Sigmoid colon (tissue), 6 donors: ENCODE measurements at regions not wholly inside any gene's neighbourhood (a gene's known extent, or its start where the extent isn't known, plus 50 kb on each side); places are given as distances from the start of the nearest gene placed in this dataset.
"Not testable (repeated sequence)": the region's sequence is repeated elsewhere in the genome, so short reads cannot be mapped to it uniquely, and the experiment has no call there.

Source experiments
- DNase-seq: peaks from one replicate; pipeline ENCODE4 v3.0.0-alpha.2; 2019
- H3K27ac ChIP-seq, 4 donors: fragments of 200-600 bp; sonication (generic); one replicate each; pipeline ENCODE4 v1.5.1; 2016 to 2019; ENCODE audit warnings: mild to moderate bottlenecking in 1 of 4
- H3K27me3 ChIP-seq, 3 donors: fragments of 200-600 bp; sonication (generic); one replicate each; pipeline ENCODE4 v1.5.1; 2019; ENCODE audit warnings: mild to moderate bottlenecking in 1 of 3
- H3K36me3 ChIP-seq, 4 donors: fragments of 200-600 bp; sonication (generic); one replicate each; pipeline ENCODE4 v1.5.1; 2016 to 2019
- H3K4me1 ChIP-seq, 4 donors: fragments of 200-600 bp; sonication (generic); one replicate each; pipeline ENCODE4 v1.5.1; 2017 to 2019
- H3K4me3 ChIP-seq, 4 donors: fragments of 200-600 bp; sonication (generic); one replicate each; pipeline ENCODE4 v1.5.1; 2017 to 2019; ENCODE audit warnings: mild to moderate bottlenecking in 2 of 4, moderate library complexity in 1 of 4
- H3K9me3 ChIP-seq, 4 donors: fragments of 200-600 bp in 3 of 4; sonication (generic) in 3 of 4; one replicate each; pipeline versions ENCODE4 v1.5.1 to v1.6.1; 2013 to 2019
- EP300 ChIP-seq, 4 donors: sonication (generic); formaldehyde crosslinking; IDR thresholded peaks; one replicate each; pipeline ENCODE4 v1.6.1; 2017; ENCODE audit warnings: antibody characterized with exemption in 4 of 4
- POLR2A ChIP-seq, 2 donors: fragments of 450-650 bp; IDR thresholded peaks; one replicate each; pipeline ENCODE4 v1.6.1; 2016; ENCODE audit warnings: antibody characterized with exemption in 2 of 2, mild to moderate bottlenecking in 2 of 2, moderate library complexity in 2 of 2
- POLR2AphosphoS5 ChIP-seq, 4 donors: sonication (generic); formaldehyde crosslinking; IDR thresholded peaks; one replicate each; pipeline ENCODE4 v1.6.1; 2017; ENCODE audit warnings: antibody characterized with exemption in 4 of 4
- WGBS, 2 donors: extraction: QIAGEN DNeasy Blood & Tissue Kit; methylation state at CpG; one replicate each; pipeline ENCODE4 v1.1.7; 2013; 5-methylcytosine and 5-hydroxymethylcytosine counted together
- intact Hi-C: fragments of 100-400 bp; cut with DNase I; formaldehyde crosslinking; loops from one replicate; pipeline ENCODE4 v1.15.1; 2023
- TF ChIP-seq, protein P1 (sequence below), 4 experiments: fragments of 450-650 bp in 3 of 4; fragments of 200-600 bp in 1 of 4; IDR thresholded peaks; one replicate each; pipeline ENCODE4 v1.5.1; 2016 to 2019; ENCODE audit warnings: antibody characterized with exemption in 4 of 4, mild to moderate bottlenecking in 3 of 4, moderate library complexity in 2 of 4
- donor health status: healthy with polysubstance abuse.
- donor health status: healthy.

GRCh38 chr6:82622461-82622860, 258.8 kb downstream of the TPBG start:
- no peak for DNase-seq
- H3K9me3 ChIP-seq, result no peaks in the 10 kb centered on the region
- H3K36me3 ChIP-seq, result no peaks in the 10 kb centered on the region
- intact Hi-C loops, result no loop called here
- TF ChIP-seq POLR2A (IDR thresholded peaks at IDR 0.05) (no peak), POLR2AphosphoS5 (IDR thresholded peaks at IDR 0.05) (no peak), EP300 (IDR thresholded peaks at IDR 0.05) (no peak)
- TF ChIP-seq, protein P1, sequence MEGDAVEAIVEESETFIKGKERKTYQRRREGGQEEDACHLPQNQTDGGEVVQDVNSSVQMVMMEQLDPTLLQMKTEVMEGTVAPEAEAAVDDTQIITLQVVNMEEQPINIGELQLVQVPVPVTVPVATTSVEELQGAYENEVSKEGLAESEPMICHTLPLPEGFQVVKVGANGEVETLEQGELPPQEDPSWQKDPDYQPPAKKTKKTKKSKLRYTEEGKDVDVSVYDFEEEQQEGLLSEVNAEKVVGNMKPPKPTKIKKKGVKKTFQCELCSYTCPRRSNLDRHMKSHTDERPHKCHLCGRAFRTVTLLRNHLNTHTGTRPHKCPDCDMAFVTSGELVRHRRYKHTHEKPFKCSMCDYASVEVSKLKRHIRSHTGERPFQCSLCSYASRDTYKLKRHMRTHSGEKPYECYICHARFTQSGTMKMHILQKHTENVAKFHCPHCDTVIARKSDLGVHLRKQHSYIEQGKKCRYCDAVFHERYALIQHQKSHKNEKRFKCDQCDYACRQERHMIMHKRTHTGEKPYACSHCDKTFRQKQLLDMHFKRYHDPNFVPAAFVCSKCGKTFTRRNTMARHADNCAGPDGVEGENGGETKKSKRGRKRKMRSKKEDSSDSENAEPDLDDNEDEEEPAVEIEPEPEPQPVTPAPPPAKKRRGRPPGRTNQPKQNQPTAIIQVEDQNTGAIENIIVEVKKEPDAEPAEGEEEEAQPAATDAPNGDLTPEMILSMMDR (IDR thresholded peaks at IDR 0.05), result no peak
- H3K4me1 ChIP-seq, result no peaks in the 10 kb centered on the region
- no peak overlapping the region for H3K4me3 ChIP-seq
- no peaks in the 10 kb centered on the region for H3K27me3 ChIP-seq
- no peak overlapping the region for H3K27ac ChIP-seq

GRCh38 chr6:82624251-82624650, 260.6 kb downstream of the TPBG start:
- Histone ChIP-seq H3K9me3 (no peaks in the 10 kb centered on the region), H3K4me3 (no peak overlapping the region), H3K36me3 (no peaks in the 10 kb centered on the region), H3K27me3 (no peaks in the 10 kb centered on the region), H3K27ac (no peak overlapping the region), H3K4me1 (no peaks in the 10 kb centered on the region)
- 84 to 85% methylated on average over 3 of the region's 3 CpGs for WGBS, 2 donors
- TF ChIP-seq, protein P1 (IDR thresholded peaks at IDR 0.05), result no peak
- TF ChIP-seq EP300 (IDR thresholded peaks at IDR 0.05) (no peak), POLR2AphosphoS5 (IDR thresholded peaks at IDR 0.05) (no peak)
- no peak for DNase-seq
- intact Hi-C loops, result no loop called here

- H3K27ac ChIP-seq, H3K36me3 ChIP-seq, H3K27me3 ChIP-seq, H3K4me1 ChIP-seq, intact Hi-C loops, DNase-seq, H3K9me3 ChIP-seq, H3K4me3 ChIP-seq: not testable (repeated sequence)
- WGBS, 2 donors, result 84 to 87% methylated on average over 2 of the region's 2 CpGs
Measured at GRCh38 chr6:82626946-82627345, 263.3 kb downstream of the TPBG start.

- Histone ChIP-seq H3K27ac (no peak overlapping the region), H3K9me3 (no peaks in the 10 kb centered on the region), H3K36me3 (no peaks in the 10 kb centered on the region), H3K4me3 (no peak overlapping the region), H3K27me3 (no peaks in the 10 kb centered on the region), H3K4me1 (no peaks in the 10 kb centered on the region)
- DNase-seq, result no peak
- intact Hi-C loops, result no loop called here
- TF ChIP-seq, protein P1 (IDR thresholded peaks at IDR 0.05), result no peak
- TF ChIP-seq POLR2A (IDR thresholded peaks at IDR 0.05) (no peak), POLR2AphosphoS5 (IDR thresholded peaks at IDR 0.05) (no peak), EP300 (IDR thresholded peaks at IDR 0.05) (no peak)
- 74 to 88% methylated on average over 3 of the region's 3 CpGs for WGBS, 2 donors
Measured at GRCh38 chr6:82629921-82630320, 266.3 kb downstream of the TPBG start.

DNA sequence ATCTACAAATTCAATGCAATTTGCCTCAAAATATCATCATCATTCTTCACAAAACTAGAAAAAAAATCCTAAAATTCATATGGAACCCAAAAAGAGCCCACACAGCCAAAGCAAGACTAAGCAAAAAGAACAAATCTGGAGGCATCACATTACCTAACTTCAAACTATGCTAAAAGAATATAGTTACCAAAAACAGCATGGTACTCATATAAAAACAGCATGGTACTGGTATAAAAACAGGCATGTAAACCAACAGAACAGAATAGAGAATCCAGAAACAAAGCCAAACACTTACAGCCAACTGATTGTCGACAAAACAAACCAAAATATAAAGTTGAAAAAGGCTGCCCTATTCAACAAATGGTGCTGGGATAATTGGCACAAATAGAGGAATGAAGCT, 278.1 kb downstream of the TPBG start:
- Histone ChIP-seq H3K27me3 (no peaks in the 10 kb centered on the region), H3K9me3 (no peaks in the 10 kb centered on the region), H3K36me3 (no peaks in the 10 kb centered on the region), H3K4me1 (no peaks in the 10 kb centered on the region), H3K4me3 (no peak overlapping the region), H3K27ac (no peak overlapping the region)
- no peak for DNase-seq
- intact Hi-C loops, result no loop called here
- 81 to 82% methylated on average over 1 of the region's 1 CpG for WGBS, 2 donors
- no peak for TF ChIP-seq EP300 (IDR thresholded peaks at IDR 0.05)
- no peak for TF ChIP-seq POLR2AphosphoS5 (IDR thresholded peaks at IDR 0.05)
- TF ChIP-seq, protein P1 (IDR thresholded peaks at IDR 0.05), result no peak
- TF ChIP-seq POLR2A (IDR thresholded peaks at IDR 0.05), result no peak
